ENCODE measurements at regions not wholly inside any gene's neighbourhood (a gene's known extent, or its start where the extent isn't known, plus 50 kb on each side); places are given as distances from the start of the nearest gene placed in this dataset.

DNA sequence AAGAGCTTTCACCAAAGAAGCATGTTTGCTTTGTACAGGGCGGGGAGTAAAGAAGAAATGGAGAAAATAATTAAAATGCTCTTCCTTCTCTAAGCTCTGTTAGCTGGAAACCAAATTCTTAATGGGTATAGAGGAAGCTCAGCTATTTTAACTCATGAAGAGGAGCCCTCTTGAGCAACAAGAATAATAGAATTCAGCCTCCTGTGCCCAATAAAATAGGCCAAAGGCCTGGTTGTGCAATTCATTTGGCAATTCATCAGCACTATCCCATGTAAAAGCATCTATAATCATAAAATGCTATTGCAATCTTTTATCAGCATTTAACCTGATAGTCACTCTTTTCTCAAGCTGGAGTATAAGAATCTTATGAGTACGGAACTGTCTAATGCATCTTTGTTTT, 133.6 kb upstream of the CDH6 start:
- TF ChIP-seq, protein P1, sequence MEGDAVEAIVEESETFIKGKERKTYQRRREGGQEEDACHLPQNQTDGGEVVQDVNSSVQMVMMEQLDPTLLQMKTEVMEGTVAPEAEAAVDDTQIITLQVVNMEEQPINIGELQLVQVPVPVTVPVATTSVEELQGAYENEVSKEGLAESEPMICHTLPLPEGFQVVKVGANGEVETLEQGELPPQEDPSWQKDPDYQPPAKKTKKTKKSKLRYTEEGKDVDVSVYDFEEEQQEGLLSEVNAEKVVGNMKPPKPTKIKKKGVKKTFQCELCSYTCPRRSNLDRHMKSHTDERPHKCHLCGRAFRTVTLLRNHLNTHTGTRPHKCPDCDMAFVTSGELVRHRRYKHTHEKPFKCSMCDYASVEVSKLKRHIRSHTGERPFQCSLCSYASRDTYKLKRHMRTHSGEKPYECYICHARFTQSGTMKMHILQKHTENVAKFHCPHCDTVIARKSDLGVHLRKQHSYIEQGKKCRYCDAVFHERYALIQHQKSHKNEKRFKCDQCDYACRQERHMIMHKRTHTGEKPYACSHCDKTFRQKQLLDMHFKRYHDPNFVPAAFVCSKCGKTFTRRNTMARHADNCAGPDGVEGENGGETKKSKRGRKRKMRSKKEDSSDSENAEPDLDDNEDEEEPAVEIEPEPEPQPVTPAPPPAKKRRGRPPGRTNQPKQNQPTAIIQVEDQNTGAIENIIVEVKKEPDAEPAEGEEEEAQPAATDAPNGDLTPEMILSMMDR (IDR thresholded peaks at IDR 0.05; ENCODE audit: control insufficient read depth, insufficient read depth, low read depth, low read length, missing control alignments), result no peak
- peak; percentile 38 for DNase-seq (ENCODE audit: low read depth)
- no peak overlapping the region for H3K4me3 ChIP-seq (ENCODE audit: control insufficient read depth, low read depth, low read length)

- H3K4me3 ChIP-seq (ENCODE audit: control insufficient read depth, low read depth, low read length), result no peak overlapping the region
- TF ChIP-seq, protein P1 (IDR thresholded peaks at IDR 0.05; ENCODE audit: control insufficient read depth, insufficient read depth, low read depth, low read length, missing control alignments), result no peak
- DNase-seq (ENCODE audit: low read depth), result no peak
These were observed 139.0 kb upstream of the CDH6 start for GRCh38 chr5:31054453-31054852.

GRCh38 chr5:31052937-31053658, 140.4 kb upstream of the CDH6 start:
- H3K4me3 ChIP-seq (ENCODE audit: control insufficient read depth, low read depth, low read length), result no peak overlapping the region
- TF ChIP-seq, protein P1 (IDR thresholded peaks at IDR 0.05; ENCODE audit: control insufficient read depth, insufficient read depth, low read depth, low read length, missing control alignments), result no peak
- no peak for DNase-seq (ENCODE audit: low read depth)

DNA sequence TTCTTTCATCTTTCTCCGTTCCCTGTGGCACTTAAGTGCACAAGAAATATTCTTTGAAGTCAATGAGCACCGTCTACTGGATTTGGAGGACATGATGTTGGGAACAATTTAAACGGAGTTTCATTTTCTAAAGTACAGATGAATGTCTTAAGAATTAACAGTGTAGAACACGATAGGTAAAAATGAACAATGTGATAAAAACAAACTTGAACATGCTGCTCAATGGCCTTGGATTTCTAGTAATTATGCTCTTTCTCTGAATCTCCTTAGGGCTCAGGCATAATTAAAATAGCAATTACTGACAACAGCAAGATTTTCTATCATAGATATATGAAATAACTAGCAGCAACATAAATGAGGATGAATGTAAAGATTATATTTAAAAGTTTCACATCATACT, 142.2 kb upstream of the CDH6 start:
- no peak for DNase-seq (ENCODE audit: low read depth)
- H3K4me3 ChIP-seq (ENCODE audit: control insufficient read depth, low read depth, low read length), result no peak overlapping the region
- TF ChIP-seq, protein P1 (IDR thresholded peaks at IDR 0.05; ENCODE audit: control insufficient read depth, insufficient read depth, low read depth, low read length, missing control alignments), result no peak

GRCh38 chr5:31049936-31050704, 143.4 kb upstream of the CDH6 start:
- TF ChIP-seq, protein P1 (IDR thresholded peaks at IDR 0.05; ENCODE audit: control insufficient read depth, insufficient read depth, low read depth, low read length, missing control alignments), result no peak
- H3K4me3 ChIP-seq (ENCODE audit: control insufficient read depth, low read depth, low read length), result no peak overlapping the region
- no peak for DNase-seq (ENCODE audit: low read depth)

DNA sequence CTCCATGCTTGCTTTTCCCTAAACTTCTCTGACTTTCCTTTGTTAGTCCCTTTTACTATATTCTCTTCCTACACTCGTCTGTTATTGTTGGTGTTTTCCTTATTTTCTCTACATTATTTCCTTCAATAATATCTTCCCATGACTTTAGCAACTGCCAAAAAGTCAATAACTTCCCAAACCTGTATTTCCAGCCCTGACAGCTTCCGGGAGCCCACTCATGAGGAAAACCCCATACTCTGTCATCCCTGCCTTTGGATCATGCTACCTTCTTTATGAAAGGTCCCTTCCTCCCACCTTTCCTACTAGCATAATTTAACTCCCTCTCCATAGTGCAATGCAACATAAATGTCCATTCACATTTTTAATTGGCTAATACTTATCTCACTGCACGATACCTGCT, 144.0 kb upstream of the CDH6 start:
- TF ChIP-seq, protein P1 (IDR thresholded peaks at IDR 0.05; ENCODE audit: control insufficient read depth, insufficient read depth, low read depth, low read length, missing control alignments), result no peak
- H3K4me3 ChIP-seq (ENCODE audit: control insufficient read depth, low read depth, low read length), result no peak overlapping the region
- DNase-seq (ENCODE audit: low read depth), result no peak

Data from AG09309 (cell line).